Fibroblast of the aortic adventitia (primary cell): ENCODE measurements at regions not wholly inside any gene's neighbourhood (a gene's known extent, or its start where the extent isn't known, plus 50 kb on each side); places are given as distances from the start of the nearest gene placed in this dataset.

Experiments used
- DNase-seq: peaks from one replicate; pipeline ENCODE4 v3.0.0-alpha.2; 2010; ENCODE audit warnings: low read depth
- H3K4me3 ChIP-seq: 2 replicates; pipeline ENCODE4 v1.5.1; 2011; ENCODE audit warnings: low read depth, mild to moderate bottlenecking, control low read depth, low read length, moderate library complexity
- TF ChIP-seq, protein P1 (sequence below): IDR thresholded peaks from 2 replicates; pipeline ENCODE4 v1.5.1; 2011; ENCODE audit warnings: mild to moderate bottlenecking, low read length, control low read depth, inconsistent platforms; ENCODE audit not compliant: insufficient read depth

DNA sequence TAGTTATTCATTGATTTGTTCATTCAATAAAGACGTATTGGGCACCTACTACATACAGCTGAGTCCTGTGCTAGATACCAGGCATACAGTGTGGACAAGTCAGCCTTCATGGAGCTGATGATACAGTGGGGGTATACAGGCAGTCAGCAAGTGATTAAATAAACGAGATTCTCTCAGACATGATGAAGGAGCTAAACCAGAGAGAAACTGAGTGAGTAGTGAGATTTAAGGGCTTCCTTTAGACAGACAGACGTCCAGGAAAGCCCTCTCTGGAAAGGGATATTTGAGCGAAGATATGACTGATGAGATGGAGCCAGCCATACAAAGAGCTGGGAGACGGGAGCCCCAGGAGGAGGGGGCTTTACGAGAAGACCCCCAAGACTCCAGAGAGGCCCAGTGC, 122.6 kb upstream of the MYCN start:
- no peak overlapping the region for H3K4me3 ChIP-seq
- TF ChIP-seq, protein P1, sequence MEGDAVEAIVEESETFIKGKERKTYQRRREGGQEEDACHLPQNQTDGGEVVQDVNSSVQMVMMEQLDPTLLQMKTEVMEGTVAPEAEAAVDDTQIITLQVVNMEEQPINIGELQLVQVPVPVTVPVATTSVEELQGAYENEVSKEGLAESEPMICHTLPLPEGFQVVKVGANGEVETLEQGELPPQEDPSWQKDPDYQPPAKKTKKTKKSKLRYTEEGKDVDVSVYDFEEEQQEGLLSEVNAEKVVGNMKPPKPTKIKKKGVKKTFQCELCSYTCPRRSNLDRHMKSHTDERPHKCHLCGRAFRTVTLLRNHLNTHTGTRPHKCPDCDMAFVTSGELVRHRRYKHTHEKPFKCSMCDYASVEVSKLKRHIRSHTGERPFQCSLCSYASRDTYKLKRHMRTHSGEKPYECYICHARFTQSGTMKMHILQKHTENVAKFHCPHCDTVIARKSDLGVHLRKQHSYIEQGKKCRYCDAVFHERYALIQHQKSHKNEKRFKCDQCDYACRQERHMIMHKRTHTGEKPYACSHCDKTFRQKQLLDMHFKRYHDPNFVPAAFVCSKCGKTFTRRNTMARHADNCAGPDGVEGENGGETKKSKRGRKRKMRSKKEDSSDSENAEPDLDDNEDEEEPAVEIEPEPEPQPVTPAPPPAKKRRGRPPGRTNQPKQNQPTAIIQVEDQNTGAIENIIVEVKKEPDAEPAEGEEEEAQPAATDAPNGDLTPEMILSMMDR: no peak
- DNase-seq: no peak

- DNase-seq: no peak
- no peak overlapping the region for H3K4me3 ChIP-seq
- TF ChIP-seq, protein P1: no peak
Observed at GRCh38 chr2:15818318-15818753, 122.0 kb upstream of the MYCN start.

DNA sequence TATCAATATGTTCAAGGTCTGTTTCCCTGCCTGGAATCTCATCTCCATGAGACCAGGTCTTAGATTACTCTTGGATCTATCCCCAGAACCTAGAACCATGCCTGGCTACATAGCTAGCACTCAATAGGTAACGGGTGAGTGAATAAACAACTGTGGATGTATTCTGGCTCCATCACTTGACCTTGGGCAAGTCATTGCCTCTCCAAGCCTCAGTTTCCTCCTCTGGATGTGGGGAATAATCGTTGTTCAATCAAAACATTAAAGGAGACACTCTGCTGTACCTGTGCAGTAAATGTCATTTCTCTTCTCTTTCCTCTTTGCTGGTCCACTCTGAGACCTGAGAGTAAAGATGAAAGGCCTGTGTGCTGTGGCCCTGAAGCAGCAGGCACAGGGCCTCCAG, 121.5 kb upstream of the MYCN start:
- DNase-seq: no peak
- TF ChIP-seq, protein P1: no peak
- no peak overlapping the region for H3K4me3 ChIP-seq

GRCh38 chr2:15819562-15820256, 120.6 kb upstream of the MYCN start:
- DNase-seq: no peak
- H3K4me3 ChIP-seq: no peak overlapping the region
- TF ChIP-seq, protein P1: no peak

GRCh38 chr2:15820257-15820566, 120.1 kb upstream of the MYCN start:
- TF ChIP-seq, protein P1: no peak
- H3K4me3 ChIP-seq: no peak overlapping the region
- no peak for DNase-seq

DNA sequence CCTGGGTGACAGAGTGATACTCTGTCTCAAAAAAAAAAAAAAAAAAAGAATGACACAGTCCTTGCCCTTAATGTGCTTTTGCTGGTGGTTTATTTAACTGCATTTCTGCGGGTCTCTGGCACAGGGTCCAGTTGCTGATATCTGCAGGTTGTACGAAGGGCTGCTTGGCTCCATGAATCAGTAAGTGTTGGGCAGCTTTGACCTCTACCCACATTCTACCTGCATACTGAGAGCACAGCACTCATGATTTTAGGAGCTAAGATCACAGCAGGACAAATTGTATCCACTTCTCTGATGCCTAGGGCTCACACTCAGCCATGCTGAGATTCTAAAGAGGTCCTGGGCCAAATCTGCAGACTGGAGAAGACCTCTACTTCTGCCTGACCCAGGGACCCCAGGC, 119.4 kb upstream of the MYCN start:
- no peak for DNase-seq
- no peak overlapping the region for H3K4me3 ChIP-seq
- TF ChIP-seq, protein P1: no peak
